SU-DHL-6 (cell line): ENCODE measurements at regions not wholly inside any gene's neighbourhood (a gene's known extent, or its start where the extent isn't known, plus 50 kb on each side); places are given as distances from the start of the nearest gene placed in this dataset.

Source experiments
- EZH2phosphoT487 ChIP-seq: fragments of 200-600 bp; sonication (generic), shearing (Covaris generic); conservative IDR thresholded peaks from 2 replicates; pipeline ENCODE4 v1.6.1; 2018; ENCODE audit warnings: mild to moderate bottlenecking, antibody characterized with exemption, low read length, moderate library complexity, mixed read lengths
- TF ChIP-seq, protein P1 (sequence below): fragments of 200-600 bp; sonication (generic); IDR thresholded peaks from one replicate; pipeline ENCODE4 v1.5.1; 2017; ENCODE audit warnings: antibody characterized with exemption, mild to moderate bottlenecking, low read length, moderate library complexity; ENCODE audit not compliant: insufficient read depth, poor library complexity, severe bottlenecking

DNA sequence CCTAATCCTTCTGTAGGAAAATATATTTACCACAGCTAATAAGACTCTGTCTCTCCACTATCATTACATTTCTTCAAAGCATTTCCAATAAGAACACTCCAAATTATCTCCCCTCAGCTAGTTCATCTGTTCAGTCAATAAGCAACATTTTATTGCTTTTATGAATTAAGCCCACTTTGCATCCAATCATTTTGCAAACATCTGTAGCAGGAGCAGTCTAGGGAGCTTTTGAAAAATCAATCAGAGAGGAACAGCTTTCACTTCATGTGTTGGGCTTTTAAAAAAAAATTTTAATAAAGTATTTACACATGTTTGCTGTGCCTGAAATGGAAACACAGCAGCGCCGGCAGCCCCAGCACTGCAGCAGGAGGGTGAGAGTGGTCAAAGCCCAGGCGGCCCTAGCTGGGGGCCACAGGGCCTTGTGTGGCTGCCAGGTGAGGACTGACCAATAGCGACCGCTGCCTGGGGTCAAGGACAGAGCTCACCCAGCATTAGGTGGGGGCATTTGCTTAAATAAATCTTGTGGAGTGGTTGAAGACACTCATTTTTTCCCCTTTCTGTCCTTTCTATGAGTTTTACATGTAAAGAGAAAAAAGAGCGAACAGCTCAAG is 250.7 kb downstream of the RNF144A start:
- TF ChIP-seq, protein P1, sequence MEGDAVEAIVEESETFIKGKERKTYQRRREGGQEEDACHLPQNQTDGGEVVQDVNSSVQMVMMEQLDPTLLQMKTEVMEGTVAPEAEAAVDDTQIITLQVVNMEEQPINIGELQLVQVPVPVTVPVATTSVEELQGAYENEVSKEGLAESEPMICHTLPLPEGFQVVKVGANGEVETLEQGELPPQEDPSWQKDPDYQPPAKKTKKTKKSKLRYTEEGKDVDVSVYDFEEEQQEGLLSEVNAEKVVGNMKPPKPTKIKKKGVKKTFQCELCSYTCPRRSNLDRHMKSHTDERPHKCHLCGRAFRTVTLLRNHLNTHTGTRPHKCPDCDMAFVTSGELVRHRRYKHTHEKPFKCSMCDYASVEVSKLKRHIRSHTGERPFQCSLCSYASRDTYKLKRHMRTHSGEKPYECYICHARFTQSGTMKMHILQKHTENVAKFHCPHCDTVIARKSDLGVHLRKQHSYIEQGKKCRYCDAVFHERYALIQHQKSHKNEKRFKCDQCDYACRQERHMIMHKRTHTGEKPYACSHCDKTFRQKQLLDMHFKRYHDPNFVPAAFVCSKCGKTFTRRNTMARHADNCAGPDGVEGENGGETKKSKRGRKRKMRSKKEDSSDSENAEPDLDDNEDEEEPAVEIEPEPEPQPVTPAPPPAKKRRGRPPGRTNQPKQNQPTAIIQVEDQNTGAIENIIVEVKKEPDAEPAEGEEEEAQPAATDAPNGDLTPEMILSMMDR: no peak
- no peak for TF ChIP-seq EZH2phosphoT487
